ENCODE measurements at regions not wholly inside any gene's neighbourhood (a gene's known extent, or its start where the extent isn't known, plus 50 kb on each side); places are given as distances from the start of the nearest gene placed in this dataset.

GRCh38 chr4:167811958-167812357, 280.4 kb upstream of the ANXA10 start:
- no peak for TF ChIP-seq CTCF (IDR thresholded peaks at IDR 0.05 in 8 of 11, conservative IDR thresholded peaks at IDR 0.05 in 3 of 11)
- TF ChIP-seq POLR2A (IDR thresholded peaks at IDR 0.05), result no peak

All from spleen (tissue), 7 donors.